ENCODE measurements at regions not wholly inside any gene's neighbourhood (a gene's known extent, or its start where the extent isn't known, plus 50 kb on each side); places are given as distances from the start of the nearest gene placed in this dataset.

GRCh38 chr2:223166983-223167650, 115.1 kb downstream of the KCNE4 start:
- DNase-seq (ENCODE audit: low spot score), result no peak
- H3K27me3 ChIP-seq (ENCODE audit: control insufficient read depth in 4 of 4, insufficient read depth in 4 of 4, low read length in 3 of 4), result no peaks in the 10 kb centered on the region
- TF ChIP-seq GABPA (IDR thresholded peaks at IDR 0.05 in 1 of 2, conservative IDR thresholded peaks at IDR 0.05 in 1 of 2), result no peak
- no peak for TF ChIP-seq YY1 (IDR thresholded peaks at IDR 0.05)
- no peak for TF ChIP-seq RXRA (IDR thresholded peaks at IDR 0.05)
- TF ChIP-seq MAX (IDR thresholded peaks at IDR 0.05), result no peak
- TF ChIP-seq ATF3 (IDR thresholded peaks at IDR 0.05), result no peak
- TF ChIP-seq EGR1 (IDR thresholded peaks at IDR 0.05; ENCODE audit: low read depth in 2 of 2), result no peak
- TF ChIP-seq JUND (IDR thresholded peaks at IDR 0.05), result no peak
- TF ChIP-seq SP1 (IDR thresholded peaks at IDR 0.05), result no peak
- TF ChIP-seq CTCF (IDR thresholded peaks at IDR 0.05; ENCODE audit: low read depth, low read length, missing input control), result no peak
- TF ChIP-seq RAD21 (IDR thresholded peaks at IDR 0.05), result no peak
- TF ChIP-seq HNF4G (IDR thresholded peaks at IDR 0.05), result no peak
- no peak for TF ChIP-seq TAF1 (conservative IDR thresholded peaks at IDR 0.05)
- no peak for TF ChIP-seq FOXA2 (IDR thresholded peaks at IDR 0.05)
- no peaks in the 10 kb centered on the region for H3K4me1 ChIP-seq (ENCODE audit: control insufficient read depth in 4 of 4, insufficient read depth in 4 of 4, low read length in 3 of 4)
- H3K36me3 ChIP-seq (ENCODE audit: control insufficient read depth in 4 of 4, insufficient read depth in 3 of 4, low read depth in 1 of 4, low read length in 3 of 4), result no peaks in the 10 kb centered on the region
- no peaks in the 10 kb centered on the region for H3K9me3 ChIP-seq (ENCODE audit: control insufficient read depth in 4 of 4, low read length in 3 of 4)
- WGBS, result 77% methylated on average over 6 of the region's 6 CpGs
- H3K4me3 ChIP-seq (ENCODE audit: low read depth in 1 of 3, low read length in 3 of 3), result no peak overlapping the region
- no peak overlapping the region for H3K27ac ChIP-seq (ENCODE audit: low read depth in 1 of 2, low read length in 2 of 2)
- no peak overlapping the region for H3K9ac ChIP-seq (ENCODE audit: low read depth in 1 of 2, low read length in 2 of 2)

- no peak for DNase-seq (ENCODE audit: low spot score)
- H3K9ac ChIP-seq (ENCODE audit: low read depth in 1 of 2, low read length in 2 of 2), result no peak overlapping the region
- H3K9me3 ChIP-seq (ENCODE audit: control insufficient read depth in 4 of 4, low read length in 3 of 4), result no peaks in the 10 kb centered on the region
- TF ChIP-seq SP1 (IDR thresholded peaks at IDR 0.05), result no peak
- TF ChIP-seq RXRA (IDR thresholded peaks at IDR 0.05), result no peak
- TF ChIP-seq YY1 (IDR thresholded peaks at IDR 0.05), result no peak
- no peak for TF ChIP-seq ATF3 (IDR thresholded peaks at IDR 0.05)
- TF ChIP-seq CTCF (IDR thresholded peaks at IDR 0.05; ENCODE audit: low read depth, low read length, missing input control), result no peak
- TF ChIP-seq GABPA (IDR thresholded peaks at IDR 0.05 in 1 of 2, conservative IDR thresholded peaks at IDR 0.05 in 1 of 2), result no peak
- TF ChIP-seq FOXA1 (IDR thresholded peaks at IDR 0.05), result no peak
- TF ChIP-seq TAF1 (conservative IDR thresholded peaks at IDR 0.05), result no peak
- TF ChIP-seq FOXA2 (IDR thresholded peaks at IDR 0.05), result no peak
- TF ChIP-seq NR2F2 (IDR thresholded peaks at IDR 0.05), result no peak
- TF ChIP-seq MAX (IDR thresholded peaks at IDR 0.05), result no peak
- TF ChIP-seq REST (IDR thresholded peaks at IDR 0.05), result no peak
- no peak for TF ChIP-seq HNF4A (conservative IDR thresholded peaks at IDR 0.05)
- no peak for TF ChIP-seq HNF4G (IDR thresholded peaks at IDR 0.05)
- TF ChIP-seq RAD21 (IDR thresholded peaks at IDR 0.05), result no peak
- no peak for TF ChIP-seq JUND (IDR thresholded peaks at IDR 0.05)
- TF ChIP-seq EGR1 (IDR thresholded peaks at IDR 0.05; ENCODE audit: low read depth in 2 of 2), result no peak
- no peak for TF ChIP-seq ZBTB33 (IDR thresholded peaks at IDR 0.05)
- 52% methylated on average over 6 of the region's 6 CpGs for WGBS
- H3K4me1 ChIP-seq (ENCODE audit: control insufficient read depth in 4 of 4, insufficient read depth in 4 of 4, low read length in 3 of 4), result no peaks in the 10 kb centered on the region
- no peaks in the 10 kb centered on the region for H3K36me3 ChIP-seq (ENCODE audit: control insufficient read depth in 4 of 4, insufficient read depth in 3 of 4, low read depth in 1 of 4, low read length in 3 of 4)
- H3K27ac ChIP-seq (ENCODE audit: low read depth in 1 of 2, low read length in 2 of 2), result no peak overlapping the region
- no peaks in the 10 kb centered on the region for H3K27me3 ChIP-seq (ENCODE audit: control insufficient read depth in 4 of 4, insufficient read depth in 4 of 4, low read length in 3 of 4)
- no peak overlapping the region for H3K4me3 ChIP-seq (ENCODE audit: low read depth in 1 of 3, low read length in 3 of 3)
Observed at GRCh38 chr2:223169830-223170605, 118.0 kb downstream of the KCNE4 start.

Data from liver (tissue), 8 donors.